C4-2B (cell line): ENCODE measurements at regions not wholly inside any gene's neighbourhood (a gene's known extent, or its start where the extent isn't known, plus 50 kb on each side); places are given as distances from the start of the nearest gene placed in this dataset.

Source experiments
- CTCF ChIP-seq: fragments of 450-650 bp; conservative IDR thresholded peaks from 2 replicates; pipeline ENCODE4 v1.5.1; 2017; ENCODE audit warnings: mild to moderate bottlenecking
- ZFX ChIP-seq: fragments of 450-650 bp; IDR thresholded peaks from 2 replicates; pipeline ENCODE4 v1.6.1; 2017

- TF ChIP-seq CTCF (no peak), ZFX (no peak)
Observed at GRCh38 chr18:40075616-40076015, 1879.4 kb upstream of the PIK3C3 start.
